ENCODE measurements at regions not wholly inside any gene's neighbourhood (a gene's known extent, or its start where the extent isn't known, plus 50 kb on each side); places are given as distances from the start of the nearest gene placed in this dataset.

GRCh38 chr15:36438499-36438898 is 140.9 kb upstream of the CDIN1 start:
- Histone ChIP-seq H3K79me2 (ENCODE audit: low read depth) (no peaks in the 10 kb centered on the region), H3K4me2 (no peak overlapping the region), H3K4me3 (no peak overlapping the region), H3K27me3 (ENCODE audit: insufficient read depth, low read depth) (no peaks in the 10 kb centered on the region), H3K27ac (no peak overlapping the region), H3K9me3 (ENCODE audit: insufficient read depth, low read depth) (0 out of 2 replicates have a peak, but pooled peaks cover 8% of the 10 kb centered on the region), H3F3A (ENCODE audit: insufficient read depth, low read depth) (no peaks in the 10 kb centered on the region), H2AFZ (no peak overlapping the region), H3K4me1 (replicated peaks; ENCODE audit: insufficient read depth) (no peaks in the 10 kb centered on the region), H3K36me3 (ENCODE audit: low read depth) (no peaks in the 10 kb centered on the region), H4K20me1 (ENCODE audit: insufficient read depth) (no peaks in the 10 kb centered on the region), H3K9me2 (ENCODE audit: insufficient read depth) (no peaks in the 10 kb centered on the region)
- DNase-seq, result no peak
- TF ChIP-seq CTCF (conservative IDR thresholded peaks at IDR 0.05) (no peak), EZH2 (IDR thresholded peaks at IDR 0.05; ENCODE audit: low read depth) (no peak)
- POLR2A ChIA-PET (ENCODE audit: unreplicated experiment), result no interaction called here
- no TSS peak for BruUV-seq (replicated peaks)
- CTCF ChIA-PET, result no interaction called here
- intact Hi-C loops (cut with micrococcal nuclease; ENCODE audit: unreplicated experiment), result no loop called here

- Histone ChIP-seq H3K4me2 (no peak overlapping the region), H2AFZ (no peak overlapping the region), H3K36me3 (ENCODE audit: low read depth) (no peaks in the 10 kb centered on the region), H3K27ac (no peak overlapping the region), H3K9me2 (ENCODE audit: insufficient read depth) (no peaks in the 10 kb centered on the region), H3K4me1 (replicated peaks; ENCODE audit: insufficient read depth) (no peaks in the 10 kb centered on the region), H4K20me1 (ENCODE audit: insufficient read depth) (no peaks in the 10 kb centered on the region), H3F3A (ENCODE audit: insufficient read depth, low read depth) (no peaks in the 10 kb centered on the region), H3K79me2 (ENCODE audit: low read depth) (no peaks in the 10 kb centered on the region), H3K4me3 (no peak overlapping the region), H3K9me3 (ENCODE audit: insufficient read depth, low read depth) (no peaks in the 10 kb centered on the region), H3K27me3 (ENCODE audit: insufficient read depth, low read depth) (no peaks in the 10 kb centered on the region)
- intact Hi-C loops (cut with micrococcal nuclease; ENCODE audit: unreplicated experiment), result no loop called here
- BruUV-seq (replicated peaks), result no TSS peak
- POLR2A ChIA-PET (ENCODE audit: unreplicated experiment), result no interaction called here
- DNase-seq, result no peak
- TF ChIP-seq EZH2 (IDR thresholded peaks at IDR 0.05; ENCODE audit: low read depth), result no peak
- TF ChIP-seq CTCF (conservative IDR thresholded peaks at IDR 0.05), result no peak
- CTCF ChIA-PET, result no interaction called here
Observed at GRCh38 chr15:36447373-36447772, 132.1 kb upstream of the CDIN1 start.

- H4K20me1 ChIP-seq (ENCODE audit: insufficient read depth), result no peaks in the 10 kb centered on the region
- no peak overlapping the region for H2AFZ ChIP-seq
- no peaks in the 10 kb centered on the region for H3K4me1 ChIP-seq (replicated peaks; ENCODE audit: insufficient read depth)
- ChIA-PET CTCF (no interaction called here), POLR2A (ENCODE audit: unreplicated experiment) (no interaction called here)
- no peaks in the 10 kb centered on the region for H3K36me3 ChIP-seq (ENCODE audit: low read depth)
- no peak for DNase-seq
- intact Hi-C loops (cut with micrococcal nuclease; ENCODE audit: unreplicated experiment), result no loop called here
- no peaks in the 10 kb centered on the region for H3K79me2 ChIP-seq (ENCODE audit: low read depth)
- H3K4me3 ChIP-seq, result no peak overlapping the region
- H3K9me3 ChIP-seq (ENCODE audit: insufficient read depth, low read depth), result no peaks in the 10 kb centered on the region
- BruUV-seq (replicated peaks), result no TSS peak
- H3K9me2 ChIP-seq (ENCODE audit: insufficient read depth), result no peaks in the 10 kb centered on the region
- no peak overlapping the region for H3K4me2 ChIP-seq
- H3K27ac ChIP-seq, result no peak overlapping the region
- H3F3A ChIP-seq (ENCODE audit: insufficient read depth, low read depth), result no peaks in the 10 kb centered on the region
- H3K27me3 ChIP-seq (ENCODE audit: insufficient read depth, low read depth), result no peaks in the 10 kb centered on the region
- no peak for TF ChIP-seq CTCF (conservative IDR thresholded peaks at IDR 0.05)
Observed at GRCh38 chr15:36448418-36448817, 131.0 kb upstream of the CDIN1 start.

Data from PC-9 (cell line).